ENCODE measurements at regions not wholly inside any gene's neighbourhood (a gene's known extent, or its start where the extent isn't known, plus 50 kb on each side); places are given as distances from the start of the nearest gene placed in this dataset.

DNA sequence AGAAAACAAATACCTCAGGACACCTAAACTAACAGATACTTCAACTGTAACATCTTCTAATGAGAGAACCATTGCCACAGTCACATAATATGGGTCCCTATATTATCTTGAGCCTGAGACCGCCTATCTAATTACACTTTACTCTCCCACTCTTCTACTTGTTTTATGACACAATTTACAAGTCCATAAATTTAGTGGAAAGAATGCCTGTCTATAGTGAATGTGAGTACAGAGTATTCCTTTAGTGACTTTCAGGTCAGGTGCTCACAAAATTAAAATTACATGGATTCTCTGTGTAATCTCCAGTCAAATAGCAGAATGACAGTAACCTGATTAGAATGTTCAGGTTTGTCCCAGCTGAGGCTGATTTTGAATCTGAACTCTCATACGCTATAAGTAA, 624.1 kb downstream of the PKHD1 start:
- TF ChIP-seq LEF1 (IDR thresholded peaks at IDR 0.05; ENCODE audit: borderline replicate concordance) (no peak), CTBP1 (IDR thresholded peaks at IDR 0.05; ENCODE audit: borderline replicate concordance) (no peak), SP1 (IDR thresholded peaks at IDR 0.05) (no peak), BHLHE40 (IDR thresholded peaks at IDR 0.05; ENCODE audit: borderline replicate concordance) (no peak), FOXM1 (IDR thresholded peaks at IDR 0.05; ENCODE audit: borderline replicate concordance) (no peak), ELF4 (IDR thresholded peaks at IDR 0.05) (no peak)
